Endothelial cell (in vitro differentiated cells): ENCODE measurements at regions not wholly inside any gene's neighbourhood (a gene's known extent, or its start where the extent isn't known, plus 50 kb on each side); places are given as distances from the start of the nearest gene placed in this dataset.

ENCODE experiments used
- DNase-seq: peaks from one replicate; pipeline ENCODE4 v3.0.0; 2021; ENCODE audit warnings: low spot score
- H3K27ac Mint-ChIP-seq: one replicate; pipeline ENCODE4 v1.8.0; 2021; ENCODE audit warnings: mixed read lengths, inconsistent platforms; ENCODE audit not compliant: unreplicated experiment
- H3K27me3 Mint-ChIP-seq: one replicate; pipeline ENCODE4 v1.8.0; 2021; ENCODE audit warnings: mild to moderate bottlenecking, moderate library complexity, mixed read lengths, inconsistent platforms; ENCODE audit not compliant: unreplicated experiment
- H3K36me3 Mint-ChIP-seq: one replicate; pipeline ENCODE4 v1.8.0; 2021; ENCODE audit warnings: mild to moderate bottlenecking, low read depth, mixed read lengths, inconsistent platforms; ENCODE audit not compliant: unreplicated experiment
- H3K4me1 Mint-ChIP-seq: one replicate; pipeline ENCODE4 v1.8.0; 2021; ENCODE audit warnings: mild to moderate bottlenecking, mixed read lengths, inconsistent platforms; ENCODE audit not compliant: unreplicated experiment
- H3K4me3 Mint-ChIP-seq: one replicate; pipeline ENCODE4 v1.8.0; 2021; ENCODE audit warnings: mild to moderate bottlenecking, mixed read lengths, inconsistent platforms; ENCODE audit not compliant: unreplicated experiment
- H3K9me3 Mint-ChIP-seq: one replicate; pipeline ENCODE4 v1.8.0; 2021; ENCODE audit warnings: mixed read lengths, inconsistent platforms; ENCODE audit not compliant: unreplicated experiment
- CTCF ChIP-seq: fragments of 200-600 bp; sonication (generic); IDR thresholded peaks from one replicate; pipeline ENCODE4 v1.5.0; 2021; ENCODE audit warnings: antibody characterized with exemption; ENCODE audit not compliant: unreplicated experiment

- no peak overlapping the region for H3K27ac Mint-ChIP-seq
- H3K9me3 Mint-ChIP-seq: no peaks in the 10 kb centered on the region
- no peaks in the 10 kb centered on the region for H3K27me3 Mint-ChIP-seq
- TF ChIP-seq CTCF: no peak
- DNase-seq: no peak
- no peaks in the 10 kb centered on the region for H3K36me3 Mint-ChIP-seq
- H3K4me3 Mint-ChIP-seq: no peak overlapping the region
- H3K4me1 Mint-ChIP-seq: no peaks in the 10 kb centered on the region
These were observed 253.7 kb upstream of the PRDM9 start for GRCh38 chr5:23253621-23254198.

GRCh38 chr5:23242891-23243290, 264.5 kb upstream of the PRDM9 start:
- H3K4me1 Mint-ChIP-seq: peaks cover 38% of the 10 kb centered on the region
- H3K9me3 Mint-ChIP-seq: no peaks in the 10 kb centered on the region
- peaks cover 11% of the 10 kb centered on the region for H3K36me3 Mint-ChIP-seq
- H3K27ac Mint-ChIP-seq: peak overlapping the region; percentile 97
- no peak overlapping the region for H3K4me3 Mint-ChIP-seq
- peaks cover 1% of the 10 kb centered on the region for H3K27me3 Mint-ChIP-seq
- TF ChIP-seq CTCF: no peak
- no peak for DNase-seq

GRCh38 chr5:23235246-23235645, 272.2 kb upstream of the PRDM9 start:
- Mint-ChIP-seq H3K36me3 (peaks cover 3% of the 10 kb centered on the region), H3K4me3 (no peak overlapping the region), H3K4me1 (peaks cover 20% of the 10 kb centered on the region), H3K9me3 (no peaks in the 10 kb centered on the region), H3K27ac (no peak overlapping the region), H3K27me3 (peaks cover 3% of the 10 kb centered on the region)
- DNase-seq: no peak
- TF ChIP-seq CTCF: no peak

GRCh38 chr5:23234197-23234596, 273.2 kb upstream of the PRDM9 start:
- no peak overlapping the region for H3K27ac Mint-ChIP-seq
- no peak for TF ChIP-seq CTCF
- DNase-seq: no peak
- peaks cover 11% of the 10 kb centered on the region for H3K4me1 Mint-ChIP-seq
- no peaks in the 10 kb centered on the region for H3K9me3 Mint-ChIP-seq
- no peak overlapping the region for H3K4me3 Mint-ChIP-seq
- peaks cover 3% of the 10 kb centered on the region for H3K36me3 Mint-ChIP-seq
- peaks cover 3% of the 10 kb centered on the region for H3K27me3 Mint-ChIP-seq

GRCh38 chr5:23223846-23224245, 283.6 kb upstream of the PRDM9 start:
- peaks cover 10% of the 10 kb centered on the region for H3K4me1 Mint-ChIP-seq
- no peak for DNase-seq

More at GRCh38 chr5:23223846-23224245, 283.6 kb upstream of the PRDM9 start:
- TF ChIP-seq CTCF: no peak
- no peak overlapping the region for H3K4me3 Mint-ChIP-seq
- no peaks in the 10 kb centered on the region for H3K9me3 Mint-ChIP-seq
- no peaks in the 10 kb centered on the region for H3K36me3 Mint-ChIP-seq
- no peak overlapping the region for H3K27ac Mint-ChIP-seq
- peaks cover 4% of the 10 kb centered on the region for H3K27me3 Mint-ChIP-seq
